HG03095 (cell line): ENCODE measurements at regions not wholly inside any gene's neighbourhood (a gene's known extent, or its start where the extent isn't known, plus 50 kb on each side); places are given as distances from the start of the nearest gene placed in this dataset.

Experiments used
- ATAC-seq: cut with Tn5 transposase; IDR thresholded peaks from one replicate; pipeline ENCODE4 v1.9.1; 2021; ENCODE audit warnings: moderate library complexity; ENCODE audit not compliant: unreplicated experiment

GRCh38 chr18:56096861-56097260 is 508.9 kb upstream of the TCF4 start:
- ATAC-seq: no peak

DNA sequence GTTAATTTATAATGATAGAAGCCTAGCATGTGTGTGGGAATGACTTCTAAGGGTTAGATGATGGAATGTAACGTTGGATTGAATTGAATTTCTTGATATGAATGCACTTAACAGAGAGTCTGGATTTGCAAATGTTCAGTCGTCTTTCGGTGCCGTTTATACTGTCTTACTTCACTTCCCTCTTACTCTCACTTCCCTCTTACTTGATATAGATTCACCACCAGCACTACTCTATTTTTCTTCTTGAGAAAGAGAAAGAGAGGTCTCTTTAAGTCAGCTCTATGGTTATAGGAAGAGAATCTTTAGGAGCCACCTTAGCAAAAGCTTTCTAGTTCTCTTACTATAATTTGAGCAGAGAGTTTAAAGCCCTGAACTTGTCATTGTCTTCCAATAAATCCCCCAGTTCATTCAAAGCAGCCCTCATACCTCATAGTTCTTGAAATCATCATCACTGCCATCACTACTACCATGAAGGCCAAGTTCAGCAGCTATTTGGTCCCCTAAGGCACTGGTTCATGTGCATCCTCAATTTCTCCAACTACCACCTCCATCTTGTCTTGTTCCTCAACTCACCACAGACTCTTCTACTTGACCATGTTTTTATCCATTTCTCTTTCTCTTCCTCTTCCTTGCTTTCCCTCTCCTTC is 501.7 kb upstream of the TCF4 start:
- no peak for ATAC-seq

DNA sequence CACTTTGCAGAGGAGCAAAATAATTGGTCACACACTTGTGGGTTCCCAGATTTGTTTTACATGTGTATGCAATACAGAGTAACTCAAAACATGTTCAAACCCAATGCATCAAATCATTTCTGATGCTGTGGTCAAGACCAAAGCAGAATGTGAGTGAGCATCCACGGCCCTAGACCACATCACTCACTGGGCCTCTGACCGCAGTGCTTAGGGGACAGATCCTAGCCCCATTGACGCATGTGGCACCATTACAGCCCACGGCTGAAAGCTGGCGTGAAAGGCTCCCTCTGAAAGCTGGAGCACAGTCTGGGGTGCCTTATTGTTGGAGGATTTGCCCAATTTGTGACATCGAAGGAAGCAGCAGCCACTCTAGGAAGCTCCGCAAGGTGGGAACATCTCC is 498.8 kb upstream of the TCF4 start:
- no peak for ATAC-seq

GRCh38 chr18:56086176-56086575 is 498.2 kb upstream of the TCF4 start:
- no peak for ATAC-seq

GRCh38 chr18:56085551-56085950 is 497.6 kb upstream of the TCF4 start:
- no peak for ATAC-seq

DNA sequence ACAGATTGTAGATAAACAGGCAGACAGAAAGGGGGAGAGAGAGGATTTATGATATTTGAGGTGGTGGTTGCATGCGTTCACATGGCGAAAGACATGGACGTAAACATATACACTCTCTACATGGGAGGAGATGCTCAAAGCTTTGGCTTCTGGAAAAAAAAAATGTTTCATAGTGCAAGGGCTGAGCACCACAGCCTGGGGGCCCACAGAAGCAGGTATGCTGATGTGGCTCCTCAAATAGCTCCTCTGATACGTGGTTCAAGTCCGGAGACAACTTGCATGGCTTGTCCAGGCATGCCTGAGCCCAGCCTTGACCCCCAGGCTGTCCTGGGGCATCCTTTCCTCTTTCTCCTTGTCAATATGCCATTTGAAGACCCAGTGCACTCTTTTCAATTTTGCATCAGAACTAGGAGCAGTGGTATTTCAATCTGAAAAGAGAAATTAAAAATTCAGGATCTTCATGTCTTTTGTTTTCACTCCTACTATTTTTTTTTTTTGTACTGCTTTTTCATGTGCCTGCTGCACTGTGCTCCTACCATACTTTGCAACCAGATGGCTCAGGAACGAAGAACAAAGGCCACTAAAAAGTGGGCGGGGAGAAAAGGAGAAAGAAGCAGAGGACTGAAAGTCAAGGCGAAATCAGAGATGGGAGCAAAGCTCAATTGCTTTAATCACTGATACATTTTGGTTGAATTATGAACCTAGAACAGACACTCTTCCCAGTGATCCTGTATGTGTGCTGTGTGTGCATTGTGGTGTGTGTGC is 495.7 kb upstream of the TCF4 start:
- ATAC-seq: no peak

GRCh38 chr18:56083097-56083521 is 495.1 kb upstream of the TCF4 start:
- ATAC-seq: no peak

DNA sequence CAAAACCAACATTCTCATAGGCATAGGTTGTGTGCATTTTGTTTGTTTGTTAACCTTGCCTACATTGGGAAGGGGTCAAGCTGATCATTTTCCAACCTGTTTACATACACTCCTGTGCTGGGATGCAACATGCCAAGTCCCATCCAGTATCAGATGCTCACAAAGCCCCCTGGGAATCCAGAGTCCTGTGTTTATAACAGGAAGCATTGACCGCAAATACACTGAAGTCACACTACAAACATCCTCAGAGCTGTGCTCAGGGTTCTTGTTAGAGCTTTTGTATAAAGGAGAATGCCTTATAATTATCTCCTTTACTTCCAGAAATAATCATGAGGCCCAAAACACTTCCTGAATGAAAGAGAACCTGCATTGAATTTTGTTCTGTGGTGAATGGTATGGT is 488.7 kb upstream of the TCF4 start:
- no peak for ATAC-seq

- ATAC-seq: no peak
Measured at GRCh38 chr18:56068701-56069100, 480.7 kb upstream of the TCF4 start.

GRCh38 chr18:56067969-56068671 is 480.1 kb upstream of the TCF4 start:
- ATAC-seq: no peak

GRCh38 chr18:56067214-56067894 is 479.4 kb upstream of the TCF4 start:
- no peak for ATAC-seq

GRCh38 chr18:56066524-56067213 is 478.7 kb upstream of the TCF4 start:
- ATAC-seq: no peak

DNA sequence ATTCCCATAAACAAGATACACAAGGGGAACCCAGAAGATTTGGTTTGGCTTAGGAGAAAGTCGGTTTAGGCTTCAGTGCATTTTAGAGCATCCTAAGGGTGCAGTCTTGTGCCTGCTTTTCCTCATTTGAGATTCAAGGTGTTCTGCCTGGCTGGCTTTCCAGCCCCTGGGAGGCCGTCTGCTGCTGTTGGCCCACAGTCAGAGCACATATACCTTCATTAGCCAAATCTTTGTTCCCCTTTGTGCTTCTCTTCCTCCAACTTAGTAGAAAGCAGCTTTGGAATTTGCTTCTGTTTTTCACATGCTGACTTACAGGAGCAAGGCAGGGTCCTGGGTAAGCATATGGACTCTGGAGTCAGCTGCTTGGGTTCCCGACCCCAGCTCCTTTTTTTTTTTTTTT is 477.1 kb upstream of the TCF4 start:
- ATAC-seq: no peak

DNA sequence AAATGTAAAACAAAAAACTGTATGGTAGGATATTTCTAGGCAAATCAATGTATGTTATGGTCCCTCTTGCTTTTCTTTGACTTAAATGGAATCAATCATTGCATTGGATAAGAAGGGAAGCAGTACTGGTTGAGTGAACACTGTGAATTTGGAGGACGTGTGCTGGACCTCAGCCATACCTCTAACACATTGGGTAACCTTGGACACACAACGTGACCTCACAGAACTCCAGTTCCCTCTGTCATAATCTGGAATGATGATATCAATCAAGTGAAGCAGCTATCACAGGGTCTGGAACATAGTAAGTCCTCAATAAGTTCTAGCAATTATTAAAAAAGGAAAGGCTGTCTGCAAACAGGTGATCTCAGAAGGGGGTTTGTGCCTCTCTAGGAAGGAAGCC is 474.9 kb upstream of the TCF4 start:
- ATAC-seq: no peak

DNA sequence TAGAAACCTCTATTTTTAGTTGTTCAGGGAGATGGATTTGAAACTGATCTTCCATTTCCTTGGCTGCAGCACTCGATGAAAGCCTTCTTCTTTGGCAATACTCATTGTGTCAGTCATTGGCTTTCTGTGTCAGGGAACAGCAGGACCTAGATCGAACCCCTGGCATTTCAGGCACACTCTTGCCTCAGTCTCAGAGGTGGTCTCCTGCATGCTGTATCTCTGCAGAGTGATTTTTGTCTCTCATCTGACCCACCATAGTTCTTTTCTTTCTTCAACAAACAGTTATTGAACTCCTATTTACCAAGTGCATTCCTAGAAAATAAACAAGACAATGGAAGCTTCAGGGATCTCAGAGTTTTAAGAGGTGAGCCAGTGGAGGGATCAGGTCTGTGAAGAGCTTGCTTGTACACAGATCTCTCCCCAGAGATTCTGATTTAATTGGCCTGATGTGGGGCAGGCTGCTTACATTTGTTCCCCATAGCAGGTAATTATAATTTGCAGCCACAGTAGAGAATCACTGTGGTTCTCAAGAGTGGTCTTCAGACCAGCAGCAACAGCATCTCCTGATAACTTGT is 473.1 kb upstream of the TCF4 start:
- no peak for ATAC-seq

GRCh38 chr18:56052202-56052601 is 464.2 kb upstream of the TCF4 start:
- ATAC-seq: no peak

- ATAC-seq: no peak
Measured at GRCh38 chr18:56044239-56044638, 456.2 kb upstream of the TCF4 start.

- ATAC-seq: no peak
Measured at GRCh38 chr18:56043641-56044061, 455.7 kb upstream of the TCF4 start.

DNA sequence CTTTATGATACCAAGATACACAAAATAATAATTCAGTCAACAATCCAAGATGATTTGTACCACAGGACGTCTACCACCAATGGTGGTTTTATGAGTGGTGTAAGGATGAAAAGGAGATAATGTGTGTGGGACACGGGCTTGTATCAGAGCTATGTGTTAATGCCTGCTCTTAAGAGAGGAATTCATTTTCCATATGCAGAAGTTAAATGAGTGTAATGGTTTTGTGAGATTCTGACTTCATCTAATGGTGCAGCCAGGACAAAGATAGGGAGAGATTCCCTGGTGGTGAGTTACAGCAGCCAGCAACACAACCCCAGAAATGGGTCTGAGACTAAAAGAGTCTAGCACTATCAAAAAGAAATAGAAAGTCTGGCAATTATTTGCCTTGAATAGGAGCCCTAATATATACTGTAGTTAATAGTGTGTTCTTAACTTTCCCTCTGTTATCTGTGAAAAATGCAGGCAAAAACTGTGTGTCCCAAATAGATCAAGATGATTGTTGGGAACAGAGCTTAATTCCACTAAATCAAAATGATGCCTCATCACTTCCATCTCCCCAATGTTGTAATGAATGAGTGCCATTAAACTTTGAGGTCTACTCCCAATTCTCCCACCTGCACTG is 455.0 kb upstream of the TCF4 start:
- ATAC-seq: no peak
